ENCODE measurements at regions not wholly inside any gene's neighbourhood (a gene's known extent, or its start where the extent isn't known, plus 50 kb on each side); places are given as distances from the start of the nearest gene placed in this dataset.

- no peak for DNase-seq
These were observed 588.4 kb upstream of the BTBD3 start for GRCh38 chr20:11329271-11329670.

- DNase-seq: no peak
These were observed 586.6 kb upstream of the BTBD3 start for GRCh38 chr20:11331096-11331495.

GRCh38 chr20:11332381-11332780, 585.3 kb upstream of the BTBD3 start:
- no peak for DNase-seq

- DNase-seq: no peak
These were observed 584.1 kb upstream of the BTBD3 start for GRCh38 chr20:11333634-11334033.

GRCh38 chr20:11337361-11338130, 580.1 kb upstream of the BTBD3 start:
- no peak for DNase-seq

GRCh38 chr20:11338496-11339306, 579.0 kb upstream of the BTBD3 start:
- no peak for DNase-seq

- DNase-seq: no peak
These were observed 572.8 kb upstream of the BTBD3 start for GRCh38 chr20:11344939-11345338.

GRCh38 chr20:11347738-11348137, 570.0 kb upstream of the BTBD3 start:
- DNase-seq: no peak

GRCh38 chr20:11350126-11351005, 567.3 kb upstream of the BTBD3 start:
- no peak for DNase-seq

GRCh38 chr20:11352041-11352440, 565.7 kb upstream of the BTBD3 start:
- DNase-seq: no peak

GRCh38 chr20:11354846-11355245, 562.8 kb upstream of the BTBD3 start:
- DNase-seq: no peak

GRCh38 chr20:11355345-11355744, 562.3 kb upstream of the BTBD3 start:
- no peak for DNase-seq

GRCh38 chr20:11356061-11356460, 561.6 kb upstream of the BTBD3 start:
- DNase-seq: no peak

GRCh38 chr20:11362450-11362849, 555.2 kb upstream of the BTBD3 start:
- DNase-seq: no peak

- DNase-seq: no peak
These were observed 553.0 kb upstream of the BTBD3 start for GRCh38 chr20:11364736-11365135.

GRCh38 chr20:11366660-11367059, 551.0 kb upstream of the BTBD3 start:
- DNase-seq: no peak

- DNase-seq: no peak
These were observed 549.2 kb upstream of the BTBD3 start for GRCh38 chr20:11368499-11368898.

- no peak for DNase-seq
These were observed 548.6 kb upstream of the BTBD3 start for GRCh38 chr20:11368965-11369711.

GRCh38 chr20:11371831-11372230, 545.9 kb upstream of the BTBD3 start:
- no peak for DNase-seq

GRCh38 chr20:11372876-11373790, 544.6 kb upstream of the BTBD3 start:
- no peak for DNase-seq

- no peak for DNase-seq
These were observed 542.4 kb upstream of the BTBD3 start for GRCh38 chr20:11375335-11375734.
